HepG2 (cell line): ENCODE measurements at regions not wholly inside any gene's neighbourhood (a gene's known extent, or its start where the extent isn't known, plus 50 kb on each side); places are given as distances from the start of the nearest gene placed in this dataset.

Experiments
- ARID2 ChIP-seq: sonication (generic); formaldehyde crosslinking; IDR thresholded peaks from 2 replicates; pipeline ENCODE4 v1.8.1; 2022; ENCODE audit warnings: mild to moderate bottlenecking, missing genetic modification reagents, borderline replicate concordance
- BCL6 ChIP-seq: IDR thresholded peaks from 2 replicates; pipeline ENCODE4 v1.6.1; 2016; ENCODE audit warnings: missing genetic modification reagents, missing compliant biosample characterization
- EP300 ChIP-seq, 3 experiments: sonication (generic) in 1 of 3; formaldehyde crosslinking in 1 of 3; IDR thresholded peaks; 2 replicates each; pipeline versions ENCODE4 v1.5.1 to v1.6.1; 2011 to 2020; ENCODE audit warnings: low read depth in 2 of 3, low read length in 2 of 3, borderline replicate concordance in 1 of 3, improper control_type of control experiment in 1 of 3, mild to moderate bottlenecking in 1 of 3, missing genetic modification reagents in 1 of 3, moderate library complexity in 1 of 3
- ERF ChIP-seq: IDR thresholded peaks from 2 replicates; pipeline ENCODE4 v1.6.1; 2018; ENCODE audit warnings: missing biosample characterization, missing genetic modification reagents
- HMG20A ChIP-seq: IDR thresholded peaks from 2 replicates; pipeline ENCODE4 v1.6.1; 2016; ENCODE audit warnings: borderline replicate concordance
- HOXA3 ChIP-seq: sonication (generic); formaldehyde crosslinking; IDR thresholded peaks from 2 replicates; pipeline ENCODE4 v1.5.0; 2020; ENCODE audit warnings: missing genetic modification reagents
- NR2C2 ChIP-seq: sonication (generic); formaldehyde crosslinking; IDR thresholded peaks from 2 replicates; pipeline ENCODE4 v1.4.0; 2020; ENCODE audit warnings: missing genetic modification reagents, mild to moderate bottlenecking, moderate library complexity, borderline replicate concordance
- NR2F6 ChIP-seq, 2 experiments: IDR thresholded peaks; 2 replicates each; pipeline ENCODE4 v1.6.1; 2016; ENCODE audit warnings: antibody characterized with exemption in 1 of 2, mild to moderate bottlenecking in 1 of 2
- TOPORS ChIP-seq: sonication (generic); formaldehyde crosslinking; IDR thresholded peaks from 2 replicates; pipeline ENCODE4 v1.8.0; 2023; ENCODE audit warnings: mild to moderate bottlenecking, missing genetic modification reagents
- ZMYM2 ChIP-seq: sonication (generic); formaldehyde crosslinking; IDR thresholded peaks from 2 replicates; pipeline ENCODE4 v1.8.0; 2022; ENCODE audit warnings: mild to moderate bottlenecking, missing genetic modification reagents
- ZNF503 ChIP-seq: sonication (generic); formaldehyde crosslinking; IDR thresholded peaks from 2 replicates; pipeline ENCODE4 v1.4.0; 2020; ENCODE audit warnings: missing genetic modification reagents
- ZNF556 ChIP-seq: sonication (generic); formaldehyde crosslinking; IDR thresholded peaks from 2 replicates; pipeline ENCODE4 v1.4.0; 2020; ENCODE audit warnings: mild to moderate bottlenecking, missing genetic modification reagents, borderline replicate concordance
- ZNF788 ChIP-seq: sonication (generic); formaldehyde crosslinking; IDR thresholded peaks from 2 replicates; pipeline ENCODE4 v1.5.0; 2020; ENCODE audit warnings: mild to moderate bottlenecking, missing genetic modification reagents, borderline replicate concordance
- ZNF792 ChIP-seq: IDR thresholded peaks from 2 replicates; pipeline ENCODE4 v1.6.1; 2016
- ZSCAN29 ChIP-seq: sonication (generic); formaldehyde crosslinking; conservative IDR thresholded peaks from 2 replicates; pipeline ENCODE4 v1.4.0; 2020; ENCODE audit warnings: mild to moderate bottlenecking, missing genetic modification reagents
- TF ChIP-seq, protein P1 (sequence below): sonication (generic); formaldehyde crosslinking; IDR thresholded peaks from 2 replicates; pipeline ENCODE4 v1.5.0; 2020; ENCODE audit warnings: missing genetic modification reagents
- TF ChIP-seq, protein P2 (sequence below): IDR thresholded peaks from 2 replicates; pipeline ENCODE4 v1.6.1; 2018; ENCODE audit warnings: missing genetic modification reagents
- TF ChIP-seq, protein P3 (sequence below): sonication (generic); formaldehyde crosslinking; IDR thresholded peaks from 2 replicates; pipeline ENCODE4 v1.5.0; 2020; ENCODE audit warnings: missing genetic modification reagents
- TF ChIP-seq, protein P4 (sequence below): sonication (generic); formaldehyde crosslinking; conservative IDR thresholded peaks from 2 replicates; pipeline ENCODE4 v1.4.0; 2020; ENCODE audit warnings: missing genetic modification reagents

GRCh38 chr2:224146356-224147160 lies 107.5 kb upstream of the SERPINE2 start (continued):
- TF ChIP-seq, protein P1, sequence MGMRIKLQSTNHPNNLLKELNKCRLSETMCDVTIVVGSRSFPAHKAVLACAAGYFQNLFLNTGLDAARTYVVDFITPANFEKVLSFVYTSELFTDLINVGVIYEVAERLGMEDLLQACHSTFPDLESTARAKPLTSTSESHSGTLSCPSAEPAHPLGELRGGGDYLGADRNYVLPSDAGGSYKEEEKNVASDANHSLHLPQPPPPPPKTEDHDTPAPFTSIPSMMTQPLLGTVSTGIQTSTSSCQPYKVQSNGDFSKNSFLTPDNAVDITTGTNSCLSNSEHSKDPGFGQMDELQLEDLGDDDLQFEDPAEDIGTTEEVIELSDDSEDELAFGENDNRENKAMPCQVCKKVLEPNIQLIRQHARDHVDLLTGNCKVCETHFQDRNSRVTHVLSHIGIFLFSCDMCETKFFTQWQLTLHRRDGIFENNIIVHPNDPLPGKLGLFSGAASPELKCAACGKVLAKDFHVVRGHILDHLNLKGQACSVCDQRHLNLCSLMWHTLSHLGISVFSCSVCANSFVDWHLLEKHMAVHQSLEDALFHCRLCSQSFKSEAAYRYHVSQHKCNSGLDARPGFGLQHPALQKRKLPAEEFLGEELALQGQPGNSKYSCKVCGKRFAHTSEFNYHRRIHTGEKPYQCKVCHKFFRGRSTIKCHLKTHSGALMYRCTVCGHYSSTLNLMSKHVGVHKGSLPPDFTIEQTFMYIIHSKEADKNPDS (CRISPR knock-in tag): 0 out of 2 replicates have a peak, but pooled peaks have one; percentile 52
- TF ChIP-seq EP300 (IDR thresholded peaks at IDR 0.05; ENCODE audit: low read depth in 2 of 2, low read length in 2 of 2): peak; percentile 47 to 97; a peak in 2 of 4 replicates
- TF ChIP-seq EP300 (CRISPR knock-in tag; IDR thresholded peaks at IDR 0.05; ENCODE audit: borderline replicate concordance): peak; percentile 71
- peak; percentile 93 for TF ChIP-seq ZSCAN29 (CRISPR knock-in tag)
- TF ChIP-seq, protein P2, sequence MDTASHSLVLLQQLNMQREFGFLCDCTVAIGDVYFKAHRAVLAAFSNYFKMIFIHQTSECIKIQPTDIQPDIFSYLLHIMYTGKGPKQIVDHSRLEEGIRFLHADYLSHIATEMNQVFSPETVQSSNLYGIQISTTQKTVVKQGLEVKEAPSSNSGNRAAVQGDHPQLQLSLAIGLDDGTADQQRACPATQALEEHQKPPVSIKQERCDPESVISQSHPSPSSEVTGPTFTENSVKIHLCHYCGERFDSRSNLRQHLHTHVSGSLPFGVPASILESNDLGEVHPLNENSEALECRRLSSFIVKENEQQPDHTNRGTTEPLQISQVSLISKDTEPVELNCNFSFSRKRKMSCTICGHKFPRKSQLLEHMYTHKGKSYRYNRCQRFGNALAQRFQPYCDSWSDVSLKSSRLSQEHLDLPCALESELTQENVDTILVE: peak; percentile 44; the same call in 1 of the 2 replicates
- TF ChIP-seq ARID2 (CRISPR knock-in tag): 0 out of 2 replicates have a peak, but pooled peaks have one; percentile 42
- no peak; the same call in 1 of the 2 replicates for TF ChIP-seq ZMYM2
- TF ChIP-seq HOXA3 (CRISPR knock-in tag): 0 out of 2 replicates have a peak, but pooled peaks have one; percentile 57
- TF ChIP-seq ZNF556: peak; percentile 40; the same call in 1 of the 2 replicates
- 0 out of 2 replicates have a peak, but pooled peaks have one; percentile 16 for TF ChIP-seq ZNF788
- TF ChIP-seq, protein P3, sequence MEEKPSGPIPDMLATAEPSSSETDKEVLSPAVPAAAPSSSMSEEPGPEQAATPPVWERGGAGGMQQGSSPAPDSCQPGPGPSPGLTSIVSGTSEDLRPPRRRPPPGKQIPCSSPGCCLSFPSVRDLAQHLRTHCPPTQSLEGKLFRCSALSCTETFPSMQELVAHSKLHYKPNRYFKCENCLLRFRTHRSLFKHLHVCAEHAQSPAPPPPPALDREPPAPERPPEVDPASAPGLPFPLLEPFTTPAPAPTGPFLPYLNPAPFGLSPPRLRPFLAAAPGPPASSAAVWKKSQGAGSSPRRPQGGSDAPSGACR (CRISPR knock-in tag): 0 out of 2 replicates have a peak, but pooled peaks have one; percentile 81
- TF ChIP-seq, protein P4, sequence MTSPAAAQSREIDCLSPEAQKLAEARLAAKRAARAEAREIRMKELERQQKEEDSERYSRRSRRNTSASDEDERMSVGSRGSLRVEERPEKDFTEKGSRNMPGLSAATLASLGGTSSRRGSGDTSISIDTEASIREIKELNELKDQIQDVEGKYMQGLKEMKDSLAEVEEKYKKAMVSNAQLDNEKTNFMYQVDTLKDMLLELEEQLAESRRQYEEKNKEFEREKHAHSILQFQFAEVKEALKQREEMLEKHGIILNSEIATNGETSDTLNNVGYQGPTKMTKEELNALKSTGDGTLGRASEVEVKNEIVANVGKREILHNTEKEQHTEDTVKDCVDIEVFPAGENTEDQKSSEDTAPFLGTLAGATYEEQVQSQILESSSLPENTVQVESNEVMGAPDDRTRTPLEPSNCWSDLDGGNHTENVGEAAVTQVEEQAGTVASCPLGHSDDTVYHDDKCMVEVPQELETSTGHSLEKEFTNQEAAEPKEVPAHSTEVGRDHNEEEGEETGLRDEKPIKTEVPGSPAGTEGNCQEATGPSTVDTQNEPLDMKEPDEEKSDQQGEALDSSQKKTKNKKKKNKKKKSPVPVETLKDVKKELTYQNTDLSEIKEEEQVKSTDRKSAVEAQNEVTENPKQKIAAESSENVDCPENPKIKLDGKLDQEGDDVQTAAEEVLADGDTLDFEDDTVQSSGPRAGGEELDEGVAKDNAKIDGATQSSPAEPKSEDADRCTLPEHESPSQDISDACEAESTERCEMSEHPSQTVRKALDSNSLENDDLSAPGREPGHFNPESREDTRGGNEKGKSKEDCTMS: no peak
- peak; percentile 82 for TF ChIP-seq BCL6 (CRISPR knock-in tag)
- TF ChIP-seq ZNF792 (CRISPR knock-in tag): 0 out of 2 replicates have a peak, but pooled peaks have one; percentile 23
- TF ChIP-seq ERF (CRISPR knock-in tag): peak; percentile 15; the same call in 1 of the 2 replicates
- TF ChIP-seq NR2F6 (IDR thresholded peaks at IDR 0.05): peak; percentile 86
- TF ChIP-seq NR2F6 (CRISPR knock-in tag; IDR thresholded peaks at IDR 0.05): peak; percentile 91
- TF ChIP-seq TOPORS (CRISPR knock-in tag): peak; percentile 43; the same call in 1 of the 2 replicates
- TF ChIP-seq HMG20A: peak; percentile 92
- TF ChIP-seq ZNF503 (CRISPR knock-in tag): peak; percentile 17; the same call in 1 of the 2 replicates
- no peak for TF ChIP-seq NR2C2
